ENCODE measurements at regions not wholly inside any gene's neighbourhood (a gene's known extent, or its start where the extent isn't known, plus 50 kb on each side); places are given as distances from the start of the nearest gene placed in this dataset.

GRCh38 chr4:103308248-103308561 is 110.1 kb upstream of the CENPE start:
- ATAC-seq (no peak), FAIRE-seq (no peak), DNase-seq (no peak)
- Histone ChIP-seq H3K27ac (no peak overlapping the region), H3K27me3 (no peaks in the 10 kb centered on the region), H3K4me3 (no peak overlapping the region), H3K4me1 (no peaks in the 10 kb centered on the region), H3K9me3 (no peaks in the 10 kb centered on the region), H3K36me3 (no peaks in the 10 kb centered on the region)
- intact Hi-C loops (cut with DNase I): no loop called here
- 77 to 82% methylated on average over 5 of the region's 5 CpGs for WGBS, 2 donors
- no peak for TF ChIP-seq CTCF (IDR thresholded peaks at IDR 0.05)

- no peak overlapping the region for H3K27ac ChIP-seq
- WGBS, 2 donors: 63 to 77% methylated on average over 18 of the region's 18 CpGs
- DNase-seq: peak in 1 of 6 donors; percentile 37
- no peak overlapping the region for H3K4me3 ChIP-seq
- no peak for ATAC-seq
- H3K9me3 ChIP-seq: no peaks in the 10 kb centered on the region
- intact Hi-C loops (cut with DNase I): no loop called here
- H3K36me3 ChIP-seq: no peaks in the 10 kb centered on the region
- H3K27me3 ChIP-seq: no peaks in the 10 kb centered on the region
- H3K4me1 ChIP-seq: no peaks in the 10 kb centered on the region
- no peak for FAIRE-seq
- no peak for TF ChIP-seq CTCF (IDR thresholded peaks at IDR 0.05)
Measured at GRCh38 chr4:103307453-103308247, 109.5 kb upstream of the CENPE start.

- Histone ChIP-seq H3K4me3 (no peak overlapping the region), H3K9me3 (no peaks in the 10 kb centered on the region), H3K36me3 (no peaks in the 10 kb centered on the region), H3K4me1 (no peaks in the 10 kb centered on the region), H3K27ac (no peak overlapping the region), H3K27me3 (no peaks in the 10 kb centered on the region)
- ATAC-seq (peak; percentile 43 to 91 (median 71)), FAIRE-seq (no peak), DNase-seq (peak in 5 of 6 donors; percentile 10 to 53 (median 28))
- no peak for TF ChIP-seq CTCF (IDR thresholded peaks at IDR 0.05)
- WGBS, 2 donors: 20 to 29% methylated on average over 9 of the region's 9 CpGs
- intact Hi-C loops (cut with DNase I): no loop called here
Measured at GRCh38 chr4:103306870-103307375, 108.8 kb upstream of the CENPE start.

- Histone ChIP-seq H3K4me3 (no peak overlapping the region), H3K27ac (no peak overlapping the region), H3K27me3 (no peaks in the 10 kb centered on the region), H3K36me3 (no peaks in the 10 kb centered on the region), H3K4me1 (no peaks in the 10 kb centered on the region), H3K9me3 (no peaks in the 10 kb centered on the region)
- DNase-seq (no peak), ATAC-seq (no peak), FAIRE-seq (no peak)
- intact Hi-C loops (cut with DNase I): no loop called here
- TF ChIP-seq CTCF (IDR thresholded peaks at IDR 0.05): no peak
- WGBS, 2 donors: 67 to 79% methylated on average over 2 of the region's 2 CpGs
Measured at GRCh38 chr4:103305355-103305754, 107.2 kb upstream of the CENPE start.

- intact Hi-C loops (cut with DNase I): no loop called here
- DNase-seq: no peak
- no peak for ATAC-seq
- Histone ChIP-seq H3K36me3 (no peaks in the 10 kb centered on the region), H3K27ac (no peak overlapping the region), H3K4me1 (no peaks in the 10 kb centered on the region), H3K4me3 (no peak overlapping the region), H3K27me3 (no peaks in the 10 kb centered on the region), H3K9me3 (no peaks in the 10 kb centered on the region)
- TF ChIP-seq CTCF (IDR thresholded peaks at IDR 0.05): no peak
- no peak for FAIRE-seq
Measured at GRCh38 chr4:103303011-103303410, 104.9 kb upstream of the CENPE start.
